ENCODE measurements at regions not wholly inside any gene's neighbourhood (a gene's known extent, or its start where the extent isn't known, plus 50 kb on each side); places are given as distances from the start of the nearest gene placed in this dataset.

DNA sequence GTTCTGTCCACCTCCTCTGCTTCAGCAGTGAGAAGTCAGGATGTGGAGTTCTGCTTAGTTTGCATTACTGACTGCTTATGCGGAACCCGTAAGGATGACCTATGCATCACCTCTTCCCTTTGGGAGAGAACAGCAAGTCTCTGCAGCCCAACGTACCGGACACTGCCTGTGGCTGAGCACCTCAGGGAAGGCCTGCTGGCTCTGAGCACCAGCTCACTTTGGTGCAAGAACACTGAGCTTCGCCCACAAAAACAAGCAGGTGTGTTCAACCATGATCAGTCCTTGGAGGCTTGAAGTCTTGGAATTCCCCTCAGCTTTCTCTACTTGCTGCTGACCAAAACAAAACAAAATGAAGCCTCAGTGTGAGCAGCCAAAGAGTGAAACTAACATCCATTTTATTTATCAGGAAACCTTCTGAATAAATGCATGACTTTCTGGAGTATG lies 52.7 kb upstream of the NCK2 start:
- Histone ChIP-seq H3K27me3 (ENCODE audit: low read length) (peaks cover 9% of the 10 kb centered on the region), H3K27ac (ENCODE audit: low read length) (no peak overlapping the region), H3K4me2 (ENCODE audit: low read length) (no peak overlapping the region), H3K36me3 (ENCODE audit: low read depth, low read length) (no peaks in the 10 kb centered on the region), H4K20me1 (ENCODE audit: low read length) (no peaks in the 10 kb centered on the region), H3K9ac (ENCODE audit: low read length) (no peak overlapping the region), H3K4me1 (ENCODE audit: insufficient read depth, low read length) (no peaks in the 10 kb centered on the region), H3K9me3 (ENCODE audit: low read length) (no peaks in the 10 kb centered on the region), H3K9me2 (replicated peaks; ENCODE audit: low read length) (no peaks in the 10 kb centered on the region), H2AFZ (ENCODE audit: low read length) (no peak overlapping the region), H3F3A (ENCODE audit: low read length, unreplicated experiment) (no peaks in the 10 kb centered on the region), H3K79me2 (ENCODE audit: low read length) (no peaks in the 10 kb centered on the region), H3K4me3 (ENCODE audit: low read length) (no peak overlapping the region)
- BruUV-seq (replicated peaks) = no TSS peak
- CTCF ChIA-PET = no interaction called here
- no peak for ATAC-seq
- DNase-seq = no peak
- TF ChIP-seq, protein P1, sequence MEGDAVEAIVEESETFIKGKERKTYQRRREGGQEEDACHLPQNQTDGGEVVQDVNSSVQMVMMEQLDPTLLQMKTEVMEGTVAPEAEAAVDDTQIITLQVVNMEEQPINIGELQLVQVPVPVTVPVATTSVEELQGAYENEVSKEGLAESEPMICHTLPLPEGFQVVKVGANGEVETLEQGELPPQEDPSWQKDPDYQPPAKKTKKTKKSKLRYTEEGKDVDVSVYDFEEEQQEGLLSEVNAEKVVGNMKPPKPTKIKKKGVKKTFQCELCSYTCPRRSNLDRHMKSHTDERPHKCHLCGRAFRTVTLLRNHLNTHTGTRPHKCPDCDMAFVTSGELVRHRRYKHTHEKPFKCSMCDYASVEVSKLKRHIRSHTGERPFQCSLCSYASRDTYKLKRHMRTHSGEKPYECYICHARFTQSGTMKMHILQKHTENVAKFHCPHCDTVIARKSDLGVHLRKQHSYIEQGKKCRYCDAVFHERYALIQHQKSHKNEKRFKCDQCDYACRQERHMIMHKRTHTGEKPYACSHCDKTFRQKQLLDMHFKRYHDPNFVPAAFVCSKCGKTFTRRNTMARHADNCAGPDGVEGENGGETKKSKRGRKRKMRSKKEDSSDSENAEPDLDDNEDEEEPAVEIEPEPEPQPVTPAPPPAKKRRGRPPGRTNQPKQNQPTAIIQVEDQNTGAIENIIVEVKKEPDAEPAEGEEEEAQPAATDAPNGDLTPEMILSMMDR (conservative IDR thresholded peaks at IDR 0.05; ENCODE audit: low read depth, low read length) = no peak
- TF ChIP-seq EZH2phosphoT487 (IDR thresholded peaks at IDR 0.05; ENCODE audit: borderline replicate concordance, low read length) = no peak
- intact Hi-C loops (cut with micrococcal nuclease) = no loop called here
- POLR2A ChIA-PET (ENCODE audit: unreplicated experiment) = no interaction called here

DNA sequence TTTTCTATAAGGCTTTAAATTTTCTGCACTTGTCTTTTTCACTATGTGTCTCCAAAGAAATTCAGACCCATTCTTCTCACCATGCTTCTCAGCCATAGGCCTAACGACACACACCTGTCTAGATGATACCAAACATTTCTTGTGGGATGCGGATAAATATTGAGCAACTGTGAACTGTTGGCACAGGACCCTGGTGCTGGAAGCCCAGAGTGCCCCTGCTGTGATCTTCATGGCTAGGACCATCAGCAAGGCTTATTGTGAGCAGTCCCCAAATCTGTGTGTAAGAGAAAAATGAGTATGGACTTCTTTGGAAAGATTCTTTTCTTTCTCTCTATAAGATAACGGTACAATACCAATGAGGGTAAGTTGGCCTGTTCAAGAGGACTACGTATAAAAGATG lies 54.1 kb upstream of the NCK2 start:
- intact Hi-C loops (cut with micrococcal nuclease) = no loop called here
- TF ChIP-seq EZH2phosphoT487 (IDR thresholded peaks at IDR 0.05; ENCODE audit: borderline replicate concordance, low read length) = no peak
- TF ChIP-seq, protein P1 (conservative IDR thresholded peaks at IDR 0.05; ENCODE audit: low read depth, low read length) = no peak
- TF ChIP-seq EZH2 (IDR thresholded peaks at IDR 0.05; ENCODE audit: low read length, unreplicated experiment) = no peak
- Histone ChIP-seq H3K4me1 (ENCODE audit: insufficient read depth, low read length) (no peaks in the 10 kb centered on the region), H3K9me3 (ENCODE audit: low read length) (no peaks in the 10 kb centered on the region), H3K79me2 (ENCODE audit: low read length) (no peaks in the 10 kb centered on the region), H3K27me3 (ENCODE audit: low read length) (no peaks in the 10 kb centered on the region), H3K36me3 (ENCODE audit: low read depth, low read length) (no peaks in the 10 kb centered on the region), H3K9me2 (replicated peaks; ENCODE audit: low read length) (no peaks in the 10 kb centered on the region), H3F3A (ENCODE audit: low read length, unreplicated experiment) (no peaks in the 10 kb centered on the region), H3K27ac (ENCODE audit: low read length) (no peak overlapping the region), H3K4me2 (ENCODE audit: low read length) (no peak overlapping the region), H3K9ac (ENCODE audit: low read length) (no peak overlapping the region), H2AFZ (ENCODE audit: low read length) (no peak overlapping the region), H3K4me3 (ENCODE audit: low read length) (no peak overlapping the region), H4K20me1 (ENCODE audit: low read length) (no peaks in the 10 kb centered on the region)
- no TSS peak for BruUV-seq (replicated peaks)
- ATAC-seq (no peak), DNase-seq (no peak)
- ChIA-PET CTCF (no interaction called here), POLR2A (ENCODE audit: unreplicated experiment) (no interaction called here)

DNA sequence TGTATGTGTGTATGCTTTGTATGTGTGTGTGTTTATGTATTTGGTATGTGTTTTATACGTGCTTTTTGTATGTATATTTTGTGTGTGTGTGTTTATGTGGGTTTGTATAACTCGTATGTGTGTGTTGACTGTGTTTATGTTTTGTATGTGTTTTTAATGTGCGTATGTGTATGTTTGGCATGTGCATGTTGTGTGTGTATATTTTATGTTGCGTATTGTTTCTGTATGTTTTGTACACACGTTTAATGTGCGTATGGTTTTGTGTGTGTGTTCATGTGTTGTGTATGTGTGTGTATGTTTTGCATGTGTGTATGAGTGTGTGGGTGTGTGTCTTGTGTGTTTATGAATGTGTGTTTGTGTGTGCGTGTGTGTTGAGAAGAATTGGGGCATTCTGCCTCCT lies 55.2 kb upstream of the NCK2 start:
- Histone ChIP-seq H2AFZ (ENCODE audit: low read length) (no peak overlapping the region), H3K9me2 (replicated peaks; ENCODE audit: low read length) (no peaks in the 10 kb centered on the region), H3K9me3 (ENCODE audit: low read length) (no peaks in the 10 kb centered on the region), H3F3A (ENCODE audit: low read length, unreplicated experiment) (no peaks in the 10 kb centered on the region), H3K36me3 (ENCODE audit: low read depth, low read length) (no peaks in the 10 kb centered on the region), H3K9ac (ENCODE audit: low read length) (no peak overlapping the region), H3K79me2 (ENCODE audit: low read length) (no peaks in the 10 kb centered on the region), H3K27me3 (ENCODE audit: low read length) (no peaks in the 10 kb centered on the region), H3K4me1 (ENCODE audit: insufficient read depth, low read length) (no peaks in the 10 kb centered on the region), H3K4me3 (ENCODE audit: low read length) (no peak overlapping the region), H3K27ac (ENCODE audit: low read length) (no peak overlapping the region), H3K4me2 (ENCODE audit: low read length) (no peak overlapping the region), H4K20me1 (ENCODE audit: low read length) (no peaks in the 10 kb centered on the region)
- intact Hi-C loops (cut with micrococcal nuclease) = no loop called here
- TF ChIP-seq, protein P1 (conservative IDR thresholded peaks at IDR 0.05; ENCODE audit: low read depth, low read length) = no peak
- TF ChIP-seq EZH2 (IDR thresholded peaks at IDR 0.05; ENCODE audit: low read length, unreplicated experiment) (no peak), EZH2phosphoT487 (IDR thresholded peaks at IDR 0.05; ENCODE audit: borderline replicate concordance, low read length) (no peak)
- DNase-seq (no peak), ATAC-seq (no peak)
- ChIA-PET CTCF (no interaction called here), POLR2A (ENCODE audit: unreplicated experiment) (no interaction called here)
- BruUV-seq (replicated peaks) = no TSS peak

All from PC-3 (cell line).